ENCODE measurements at regions not wholly inside any gene's neighbourhood (a gene's known extent, or its start where the extent isn't known, plus 50 kb on each side); places are given as distances from the start of the nearest gene placed in this dataset.

DNA sequence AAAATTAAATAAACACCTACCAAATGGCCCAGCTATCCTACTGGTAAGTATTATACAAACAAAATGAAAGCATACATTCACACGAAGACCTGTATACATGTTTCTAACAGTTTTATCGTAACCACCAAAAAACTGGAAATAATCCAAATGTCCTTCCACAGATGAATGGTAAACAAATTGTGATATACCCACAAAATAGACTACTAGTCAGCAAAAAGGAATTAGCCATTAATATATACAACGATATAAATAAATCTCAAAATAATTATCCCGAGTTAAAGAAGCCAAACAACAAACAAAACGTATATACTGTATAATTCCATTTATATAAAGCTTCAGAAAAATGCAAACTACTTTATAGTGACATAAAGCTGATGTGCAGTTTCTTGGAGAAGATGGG, 106.3 kb upstream of the SERTM1 start:
- TF ChIP-seq CTCF (IDR thresholded peaks at IDR 0.05) (no peak), CHD2 (IDR thresholded peaks at IDR 0.05; ENCODE audit: low read length, partially characterized antibody) (no peak)
- TF ChIP-seq, protein P1, sequence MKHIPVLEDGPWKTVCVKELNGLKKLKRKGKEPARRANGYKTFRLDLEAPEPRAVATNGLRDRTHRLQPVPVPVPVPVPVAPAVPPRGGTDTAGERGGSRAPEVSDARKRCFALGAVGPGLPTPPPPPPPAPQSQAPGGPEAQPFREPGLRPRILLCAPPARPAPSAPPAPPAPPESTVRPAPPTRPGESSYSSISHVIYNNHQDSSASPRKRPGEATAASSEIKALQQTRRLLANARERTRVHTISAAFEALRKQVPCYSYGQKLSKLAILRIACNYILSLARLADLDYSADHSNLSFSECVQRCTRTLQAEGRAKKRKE (CRISPR knock-in tag; IDR thresholded peaks at IDR 0.05; ENCODE audit: low read depth) = no peak

Data from A549 (cell line).